LoVo (cell line): ENCODE measurements at regions not wholly inside any gene's neighbourhood (a gene's known extent, or its start where the extent isn't known, plus 50 kb on each side); places are given as distances from the start of the nearest gene placed in this dataset.
"Not testable (repeated sequence)": the region's sequence is repeated elsewhere in the genome, so short reads cannot be mapped to it uniquely, and the experiment has no call there.

ENCODE experiments used
- DNase-seq: peaks from one replicate; pipeline ENCODE4 v3.0.0-alpha.2; 2016; ENCODE audit warnings: low spot score

- not testable (repeated sequence) for DNase-seq
Measured at GRCh38 chr9:43089337-43089736, 905.9 kb downstream of the SPATA31A6 start.

- DNase-seq, result not testable (repeated sequence)
Measured at GRCh38 chr9:43110376-43110775, 926.9 kb downstream of the SPATA31A6 start.

- not testable (repeated sequence) for DNase-seq
Measured at GRCh38 chr9:43112846-43113245, 929.4 kb downstream of the SPATA31A6 start.

GRCh38 chr9:43115813-43116229 lies 932.4 kb downstream of the SPATA31A6 start:
- DNase-seq, result peak; percentile 1

GRCh38 chr9:43118088-43118865 lies 934.8 kb downstream of the SPATA31A6 start:
- not testable (repeated sequence) for DNase-seq

- not testable (repeated sequence) for DNase-seq
Measured at GRCh38 chr9:43119565-43119964, 936.1 kb downstream of the SPATA31A6 start.

- DNase-seq, result not testable (repeated sequence)
Measured at GRCh38 chr9:43119978-43120377, 936.5 kb downstream of the SPATA31A6 start.

GRCh38 chr9:43125894-43126293 lies 942.4 kb downstream of the SPATA31A6 start:
- not testable (repeated sequence) for DNase-seq

- DNase-seq, result not testable (repeated sequence)
Measured at GRCh38 chr9:43127026-43127775, 943.7 kb downstream of the SPATA31A6 start.

GRCh38 chr9:43127949-43128348 lies 944.5 kb downstream of the SPATA31A6 start:
- not testable (repeated sequence) for DNase-seq

- DNase-seq, result peak; percentile 0
Measured at GRCh38 chr9:43130744-43131171, 947.3 kb downstream of the SPATA31A6 start.

GRCh38 chr9:43135440-43135839 lies 952.0 kb downstream of the SPATA31A6 start:
- DNase-seq, result not testable (repeated sequence)

- DNase-seq, result not testable (repeated sequence)
Measured at GRCh38 chr9:43138909-43139308, 955.5 kb downstream of the SPATA31A6 start.

- DNase-seq, result not testable (repeated sequence)
Measured at GRCh38 chr9:43139349-43139748, 955.9 kb downstream of the SPATA31A6 start.

- not testable (repeated sequence) for DNase-seq
Measured at GRCh38 chr9:43139878-43140608, 956.6 kb downstream of the SPATA31A6 start.
